WTC11 (cell line): ENCODE measurements at regions not wholly inside any gene's neighbourhood (a gene's known extent, or its start where the extent isn't known, plus 50 kb on each side); places are given as distances from the start of the nearest gene placed in this dataset.

ENCODE experiments used
- ATF1 ChIP-seq: sonication (generic); formaldehyde crosslinking; IDR thresholded peaks from 2 replicates; pipeline ENCODE4 v1.8.1; 2023; ENCODE audit warnings: mild to moderate bottlenecking, moderate library complexity, missing genetic modification reagents
- ATF2 ChIP-seq: sonication (generic); formaldehyde crosslinking; IDR thresholded peaks from 2 replicates; pipeline ENCODE4 v1.8.1; 2022; ENCODE audit warnings: low read depth, missing genetic modification reagents, borderline replicate concordance
- CTCF ChIP-seq: fragments of 200-600 bp; IDR thresholded peaks from 2 replicates; pipeline ENCODE4 v1.8.0; 2022; ENCODE audit warnings: antibody characterized with exemption
- FOXP4 ChIP-seq: sonication (generic); formaldehyde crosslinking; IDR thresholded peaks from 2 replicates; pipeline ENCODE4 v1.8.0; 2022; ENCODE audit warnings: mild to moderate bottlenecking, missing genetic modification reagents
- HMGXB4 ChIP-seq: sonication (generic); formaldehyde crosslinking; IDR thresholded peaks from 2 replicates; pipeline ENCODE4 v1.8.1; 2023; ENCODE audit warnings: mild to moderate bottlenecking, moderate library complexity, missing genetic modification reagents
- MXD4 ChIP-seq: fragments of 250-450 bp; sonication (Bioruptor Pico); IDR thresholded peaks from 2 replicates; pipeline ENCODE4 v1.8.0; 2021; ENCODE audit warnings: mild to moderate bottlenecking, moderate library complexity, borderline replicate concordance
- USF2 ChIP-seq: sonication (generic); formaldehyde crosslinking; IDR thresholded peaks from 2 replicates; pipeline ENCODE4 v1.8.1; 2023; ENCODE audit warnings: mild to moderate bottlenecking, missing genetic modification reagents, moderate library complexity
- ZNF232 ChIP-seq: sonication (generic); formaldehyde crosslinking; IDR thresholded peaks from 2 replicates; pipeline ENCODE4 v1.8.0; 2022; ENCODE audit warnings: mild to moderate bottlenecking, missing genetic modification reagents

- no peak for TF ChIP-seq HMGXB4 (CRISPR knock-in tag)
- TF ChIP-seq CTCF, result peak; percentile 20; the same call in 1 of the 2 replicates
- no peak for TF ChIP-seq USF2 (CRISPR knock-in tag)
- no peak for TF ChIP-seq FOXP4 (CRISPR knock-in tag)
- no peak for TF ChIP-seq ATF1 (CRISPR knock-in tag)
- no peak for TF ChIP-seq MXD4 (CRISPR knock-in tag)
- no peak for TF ChIP-seq ATF2
- TF ChIP-seq ZNF232 (CRISPR knock-in tag), result no peak
Observed at GRCh38 chr3:103295974-103296570, 861.3 kb downstream of the ZPLD1 start.
